GM21526 (cell line): ENCODE measurements at regions not wholly inside any gene's neighbourhood (a gene's known extent, or its start where the extent isn't known, plus 50 kb on each side); places are given as distances from the start of the nearest gene placed in this dataset.

ENCODE experiments used
- ATAC-seq: cut with Tn5 transposase; IDR thresholded peaks from one replicate; pipeline ENCODE4 v1.9.1; 2021; ENCODE audit warnings: moderate library complexity; ENCODE audit not compliant: unreplicated experiment, low FRiP score

GRCh38 chr4:71236226-71236625 is 102.6 kb upstream of the SLC4A4 start:
- no peak for ATAC-seq

- no peak for ATAC-seq
These were observed 101.2 kb upstream of the SLC4A4 start for GRCh38 chr4:71237641-71238040.

GRCh38 chr4:71239365-71239764 is 99.5 kb upstream of the SLC4A4 start:
- ATAC-seq: no peak

- ATAC-seq: no peak
These were observed 98.7 kb upstream of the SLC4A4 start for GRCh38 chr4:71240094-71240493.

GRCh38 chr4:71241501-71242288 is 97.1 kb upstream of the SLC4A4 start:
- no peak for ATAC-seq

- no peak for ATAC-seq
These were observed 95.6 kb upstream of the SLC4A4 start for GRCh38 chr4:71243091-71243833.

- ATAC-seq: no peak
These were observed 91.1 kb upstream of the SLC4A4 start for GRCh38 chr4:71247706-71248105.

GRCh38 chr4:71251261-71251660 is 87.6 kb upstream of the SLC4A4 start:
- no peak for ATAC-seq

- ATAC-seq: no peak
These were observed 85.3 kb upstream of the SLC4A4 start for GRCh38 chr4:71253545-71253944.

- no peak for ATAC-seq
These were observed 84.3 kb upstream of the SLC4A4 start for GRCh38 chr4:71254451-71255012.

- ATAC-seq: no peak
These were observed 82.8 kb upstream of the SLC4A4 start for GRCh38 chr4:71255976-71256375.

GRCh38 chr4:71257761-71258160 is 81.1 kb upstream of the SLC4A4 start:
- no peak for ATAC-seq

- no peak for ATAC-seq
These were observed 80.5 kb upstream of the SLC4A4 start for GRCh38 chr4:71258323-71258722.

GRCh38 chr4:71259280-71259679 is 79.5 kb upstream of the SLC4A4 start:
- no peak for ATAC-seq

- ATAC-seq: no peak
These were observed 78.9 kb upstream of the SLC4A4 start for GRCh38 chr4:71259911-71260331.

- ATAC-seq: no peak
These were observed 78.3 kb upstream of the SLC4A4 start for GRCh38 chr4:71260544-71260943.

GRCh38 chr4:71261001-71261400 is 77.8 kb upstream of the SLC4A4 start:
- ATAC-seq: no peak

GRCh38 chr4:71261633-71262121 is 77.1 kb upstream of the SLC4A4 start:
- ATAC-seq: no peak

GRCh38 chr4:71262161-71262560 is 76.7 kb upstream of the SLC4A4 start:
- no peak for ATAC-seq

- ATAC-seq: no peak
These were observed 72.6 kb upstream of the SLC4A4 start for GRCh38 chr4:71266090-71266794.

- no peak for ATAC-seq
These were observed 71.6 kb upstream of the SLC4A4 start for GRCh38 chr4:71267244-71267643.
